HG02610 (cell line): ENCODE measurements at regions not wholly inside any gene's neighbourhood (a gene's known extent, or its start where the extent isn't known, plus 50 kb on each side); places are given as distances from the start of the nearest gene placed in this dataset.

Experiments used
- ATAC-seq: cut with Tn5 transposase; IDR thresholded peaks from one replicate; pipeline ENCODE4 v1.9.1; 2021; ENCODE audit warnings: mild to moderate bottlenecking, moderate library complexity; ENCODE audit not compliant: unreplicated experiment

DNA sequence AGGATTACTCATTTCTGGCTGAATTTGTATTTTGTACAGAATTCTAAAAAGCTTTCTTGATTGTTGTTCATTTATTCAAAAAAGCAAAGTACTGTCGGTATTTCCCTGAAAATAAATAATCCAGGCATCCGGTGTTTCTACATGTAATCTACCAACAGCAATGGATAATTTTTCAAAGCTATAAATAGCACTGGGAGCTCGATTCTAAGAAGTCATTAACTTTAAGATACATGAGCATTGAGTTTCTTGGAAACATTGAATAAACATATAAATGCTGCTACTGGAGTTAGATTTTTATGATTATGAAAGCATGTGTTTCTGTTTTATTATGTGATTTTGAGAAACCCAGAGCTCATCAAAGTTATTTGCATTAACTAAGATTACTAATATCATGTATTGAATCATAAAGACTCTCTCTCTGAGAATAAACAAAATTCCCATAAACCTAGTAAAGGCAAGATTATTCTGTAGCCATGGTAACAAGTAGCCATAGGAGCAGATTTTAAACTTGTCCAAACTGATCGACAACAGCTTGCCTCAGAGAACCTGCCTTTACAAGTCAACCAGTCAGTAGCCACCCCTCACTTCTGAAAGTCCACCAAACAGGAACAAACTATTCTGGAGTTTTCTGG lies 197.0 kb downstream of the DRD1 start:
- ATAC-seq: no peak

DNA sequence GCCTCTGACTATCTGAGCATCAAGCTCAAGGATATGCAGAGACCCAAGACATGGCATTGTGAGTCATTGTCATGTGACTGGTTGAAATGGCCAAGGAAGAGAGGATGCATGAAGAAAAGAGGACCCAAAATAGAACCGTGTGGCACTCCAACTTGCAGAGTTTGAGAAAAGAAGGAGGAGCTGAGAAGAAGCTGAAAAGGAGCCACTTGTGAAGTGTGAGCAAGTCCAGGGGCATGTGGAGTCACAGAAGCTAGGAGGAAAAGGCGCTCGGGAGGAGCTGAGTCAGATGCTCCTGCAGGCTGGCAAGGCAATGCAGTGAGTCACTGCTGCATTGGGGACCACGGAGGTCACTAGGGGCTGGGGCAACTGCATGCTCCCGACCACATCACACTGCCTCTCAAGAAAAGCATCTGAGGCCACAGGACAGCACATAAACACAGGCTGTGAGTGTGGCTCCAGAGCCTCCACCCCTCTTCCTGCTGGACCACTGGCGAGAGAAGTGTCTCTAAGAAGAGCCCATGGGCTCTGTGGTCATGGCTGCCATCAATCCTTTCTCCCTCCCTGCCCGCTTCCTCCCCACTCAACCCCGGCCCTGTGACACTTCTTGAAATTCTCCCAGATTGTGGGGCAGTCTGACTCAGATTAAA lies 197.6 kb downstream of the DRD1 start:
- ATAC-seq: no peak

DNA sequence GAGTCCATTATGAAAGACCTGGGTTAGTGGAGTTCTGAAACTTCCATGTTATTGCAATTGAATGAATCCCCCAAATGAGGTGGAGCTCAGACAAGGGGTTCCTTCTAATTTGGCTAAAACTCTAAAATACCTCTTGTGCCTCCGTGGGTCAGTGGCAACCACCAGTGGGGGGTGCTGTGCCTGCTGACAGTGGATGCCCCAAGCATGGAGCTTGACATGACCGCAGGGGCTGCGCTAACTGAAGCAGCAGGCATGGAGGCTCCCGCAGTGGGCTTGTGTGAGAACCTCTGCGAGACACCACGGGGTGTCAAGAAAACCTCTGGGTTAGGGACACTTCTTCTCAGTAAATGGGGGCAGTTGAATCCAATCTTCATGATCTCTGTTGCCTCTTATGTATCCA lies 200.5 kb downstream of the DRD1 start:
- ATAC-seq: no peak

DNA sequence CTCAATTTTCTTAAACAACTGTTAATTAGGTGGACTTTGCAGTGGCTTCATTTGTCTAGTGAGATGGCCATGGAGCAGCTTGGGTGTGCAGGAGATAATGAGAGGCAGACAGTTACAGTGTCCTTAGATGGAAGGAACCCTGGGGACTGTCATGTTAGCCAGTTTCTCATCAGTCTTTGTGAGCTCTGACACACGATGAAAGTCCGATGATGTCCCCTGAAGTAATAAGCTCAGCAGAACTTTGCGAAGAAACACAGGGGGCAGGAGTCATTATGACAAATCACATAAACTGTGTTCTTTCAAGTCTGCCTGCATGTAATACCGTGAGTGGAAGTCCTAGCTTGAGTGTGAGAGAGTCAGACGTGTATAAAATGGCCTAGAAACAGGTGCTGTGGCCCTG lies 201.8 kb downstream of the DRD1 start:
- ATAC-seq: no peak

DNA sequence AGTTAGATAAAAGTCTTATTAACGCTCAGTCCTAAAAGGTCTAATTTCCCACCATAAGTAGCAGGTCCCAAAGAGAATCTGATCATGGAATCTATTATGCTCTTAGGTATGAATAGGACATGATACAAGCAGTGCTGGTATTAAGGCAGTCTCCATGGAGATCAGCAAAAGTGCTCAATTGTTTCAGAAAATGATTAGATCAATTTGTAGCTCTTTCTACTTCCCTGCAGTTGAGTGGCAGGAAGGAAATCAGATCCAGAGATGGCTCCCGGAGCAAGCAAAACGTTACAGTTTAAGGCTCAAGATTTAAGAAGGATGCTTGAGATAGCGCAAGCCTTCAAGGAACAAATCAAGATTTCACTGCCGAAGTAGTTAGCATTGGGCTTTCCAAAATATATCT lies 205.7 kb downstream of the DRD1 start:
- ATAC-seq: no peak

DNA sequence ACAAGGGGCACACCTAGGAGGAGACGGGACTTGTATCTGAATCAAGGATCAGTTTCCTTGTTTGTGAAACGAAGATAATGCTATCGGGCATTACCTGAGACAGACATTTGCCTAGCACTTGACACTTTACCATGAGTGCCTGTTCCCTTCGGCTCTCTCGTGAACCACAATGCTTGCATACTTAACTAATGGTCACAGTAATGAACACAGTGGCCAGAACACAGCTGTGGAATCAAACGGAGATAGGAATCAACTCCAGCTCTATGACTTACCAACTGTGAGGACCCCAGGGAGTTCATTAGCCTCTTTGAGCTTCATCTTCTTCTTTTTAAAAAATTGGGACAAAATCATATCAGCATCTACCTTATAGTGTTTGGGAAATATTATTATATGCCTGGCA lies 207.8 kb downstream of the DRD1 start:
- ATAC-seq: no peak

DNA sequence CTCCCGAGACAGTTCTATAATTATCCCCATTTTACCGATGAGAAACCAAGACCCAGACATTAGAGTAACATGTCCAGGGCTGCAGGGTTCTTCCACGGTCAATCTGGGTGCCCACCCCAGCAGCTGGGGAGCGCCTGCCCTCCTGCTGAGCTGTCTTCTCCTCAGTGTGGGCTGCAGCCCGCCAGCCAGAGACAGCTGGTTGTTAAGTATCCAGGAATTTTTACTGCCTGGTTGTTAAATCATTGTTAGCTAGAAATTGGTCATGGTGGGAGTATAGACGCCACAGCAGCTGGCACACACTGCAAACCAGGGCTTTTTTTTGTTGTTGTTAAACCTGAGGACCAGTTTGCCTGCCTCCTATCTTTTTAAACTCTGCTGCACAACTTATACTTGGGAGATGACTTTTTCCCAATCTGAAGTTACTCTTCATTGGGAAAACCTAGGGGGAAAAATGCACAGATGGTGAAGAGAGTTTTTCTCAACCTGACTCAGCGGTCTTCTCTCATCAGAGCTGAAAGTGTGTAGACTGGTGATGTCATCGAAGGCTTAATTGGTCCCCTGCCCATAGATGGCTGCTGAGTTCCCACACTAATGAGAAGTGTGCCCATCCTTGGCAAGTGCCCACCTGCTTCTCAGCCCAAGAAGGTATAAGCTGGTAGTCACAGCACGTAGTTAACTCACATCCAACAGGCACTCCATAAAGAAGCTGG lies 208.6 kb downstream of the DRD1 start:
- no peak for ATAC-seq

DNA sequence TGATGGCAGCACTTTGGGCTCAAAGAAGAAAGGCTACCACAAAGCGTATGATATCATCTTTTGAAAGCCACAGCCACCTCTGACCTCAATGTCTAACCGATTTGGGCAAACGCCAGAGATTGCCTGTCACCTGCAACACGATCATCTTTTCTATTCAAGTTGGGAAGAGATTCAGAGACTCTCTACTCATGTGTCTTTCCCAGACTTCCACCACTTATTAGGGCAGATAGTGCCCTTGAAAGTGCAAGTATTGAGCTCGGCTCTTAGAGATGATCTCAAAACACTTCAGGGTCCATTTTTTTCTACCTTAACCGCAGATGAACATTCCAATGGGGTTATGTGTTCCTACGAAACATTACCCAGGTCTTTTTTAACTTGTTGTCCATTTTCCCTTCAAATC lies 213.7 kb downstream of the DRD1 start:
- ATAC-seq: no peak

DNA sequence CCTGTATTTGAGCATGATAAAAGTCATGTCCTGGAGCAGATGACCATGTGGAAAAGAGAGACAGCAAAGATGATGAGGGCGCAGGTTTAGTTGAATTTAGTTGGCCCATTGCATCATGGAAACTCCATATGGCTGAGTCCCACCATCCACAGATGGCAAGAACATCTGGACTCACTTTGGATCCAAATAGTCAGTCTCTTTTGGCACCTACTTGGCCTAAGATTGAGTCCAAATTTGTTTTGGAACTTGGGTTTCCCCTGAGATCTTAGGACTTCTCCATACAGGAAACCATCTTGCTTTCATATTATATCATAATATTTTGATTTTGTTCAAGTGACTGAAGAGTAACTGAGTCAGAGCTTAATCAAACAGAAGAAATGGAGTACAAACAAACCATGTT lies 217.5 kb downstream of the DRD1 start:
- no peak for ATAC-seq

DNA sequence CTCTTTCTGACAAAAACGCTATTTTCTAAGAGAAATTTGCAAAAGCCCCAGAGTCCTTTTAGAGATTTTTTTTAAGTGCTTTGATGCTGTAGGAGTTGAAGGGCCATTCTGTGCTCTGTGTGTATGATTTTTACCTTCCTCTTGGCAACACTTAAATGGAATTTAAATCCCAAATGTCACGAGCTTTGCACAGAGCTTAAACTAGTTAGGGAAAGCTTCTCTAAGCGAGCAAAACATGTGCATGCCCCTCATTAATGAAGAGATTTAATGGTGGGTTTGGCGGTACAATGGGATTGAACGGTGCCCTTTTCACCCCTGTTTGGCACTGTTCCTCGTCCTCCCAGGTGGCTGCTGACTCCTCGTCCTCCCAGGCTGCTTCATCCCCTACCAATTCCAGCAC lies 220.7 kb downstream of the DRD1 start:
- no peak for ATAC-seq

DNA sequence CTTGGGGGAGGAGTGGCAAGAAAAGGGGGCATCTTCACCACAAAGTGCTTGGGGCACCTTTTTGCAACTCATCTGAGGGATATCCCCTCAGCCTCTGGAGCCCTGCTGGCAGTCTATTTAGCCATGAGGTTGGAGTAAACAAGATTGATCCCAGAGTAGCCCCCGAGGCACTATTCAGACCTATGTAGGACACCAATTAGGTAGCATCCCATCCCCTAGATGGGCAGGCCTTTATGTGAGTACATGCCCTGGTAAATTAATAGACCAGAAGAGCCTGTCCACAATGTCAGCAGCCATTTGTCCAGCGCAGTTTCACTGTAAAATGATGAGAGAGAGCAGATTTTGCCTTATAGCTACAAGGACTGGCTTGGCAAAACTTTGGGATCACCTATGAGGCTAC lies 221.4 kb downstream of the DRD1 start:
- no peak for ATAC-seq

DNA sequence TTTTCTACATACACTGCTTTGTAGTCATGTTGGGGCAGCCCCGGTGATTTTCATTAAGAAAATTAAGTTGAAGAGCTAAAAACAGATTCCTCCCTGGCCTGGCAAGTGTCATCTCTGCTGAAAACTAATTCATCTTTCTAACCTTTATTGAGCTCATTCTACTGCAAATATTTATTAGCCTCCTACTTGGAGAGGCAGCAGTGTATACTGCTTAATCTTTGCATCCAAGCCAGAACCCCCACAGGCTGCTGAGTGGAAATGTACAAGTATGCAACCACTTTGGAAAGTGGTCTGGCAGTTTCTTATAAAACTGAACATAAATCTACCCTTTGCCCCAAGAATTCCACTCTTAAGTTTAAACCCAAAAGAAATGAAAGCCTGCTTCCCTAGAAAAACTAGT lies 223.4 kb downstream of the DRD1 start:
- no peak for ATAC-seq

DNA sequence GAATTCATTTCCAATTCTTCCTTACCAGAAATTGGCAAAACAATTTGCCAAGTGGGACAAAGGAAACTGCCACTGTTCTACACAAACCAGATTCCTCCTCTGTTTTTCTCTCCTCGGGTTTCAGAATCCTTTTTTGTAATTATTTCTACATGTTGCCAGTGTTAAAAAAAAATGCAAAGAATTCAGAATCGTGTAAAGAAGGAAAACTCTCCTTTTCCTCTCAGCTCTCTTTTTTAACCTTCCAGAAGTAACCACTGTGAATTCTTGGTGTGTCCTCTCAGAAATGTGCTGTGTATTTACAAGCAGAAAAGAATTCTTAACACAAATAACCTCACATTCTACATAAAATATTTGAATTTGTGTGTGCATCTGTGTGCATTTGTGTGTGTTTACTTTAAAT lies 224.6 kb downstream of the DRD1 start:
- no peak for ATAC-seq

DNA sequence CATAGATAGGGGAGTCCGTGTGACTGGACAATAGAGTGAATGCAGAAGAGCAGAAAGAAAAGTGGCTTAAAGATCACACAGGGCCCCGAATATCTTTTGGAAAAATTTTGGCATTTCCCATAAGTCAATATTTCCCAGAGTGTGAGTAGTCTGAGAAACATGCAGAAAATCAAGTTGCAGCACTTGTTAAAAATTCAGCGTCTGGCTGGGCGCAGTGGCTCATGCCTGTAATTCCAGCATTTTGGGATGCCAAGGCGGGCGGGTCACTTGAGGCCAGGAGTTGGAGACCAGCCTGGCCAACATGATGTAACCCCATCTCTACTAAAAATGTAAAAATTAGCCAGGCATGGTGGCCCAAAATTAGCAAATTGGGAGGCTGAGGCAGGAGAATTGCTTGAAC lies 227.0 kb downstream of the DRD1 start:
- no peak for ATAC-seq

DNA sequence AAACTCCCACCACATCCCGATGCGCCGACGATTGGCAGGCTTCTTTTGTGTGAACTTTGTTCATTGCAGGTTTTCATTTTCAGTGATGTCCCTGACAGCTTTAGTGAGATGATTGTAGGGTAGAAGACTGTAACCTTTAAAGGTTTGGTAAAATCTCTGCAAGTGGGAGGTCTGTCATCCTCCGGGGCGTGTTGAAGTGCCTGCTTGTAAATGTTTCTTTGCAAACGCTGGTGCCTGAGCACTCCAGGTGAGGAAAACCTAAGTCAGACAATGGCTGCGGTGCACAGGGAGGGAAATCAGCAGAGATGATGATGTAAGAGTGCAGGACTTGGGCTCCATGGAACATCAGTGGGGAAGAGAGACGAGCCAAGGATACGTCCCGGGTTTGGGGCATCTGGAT lies 228.1 kb downstream of the DRD1 start:
- no peak for ATAC-seq

DNA sequence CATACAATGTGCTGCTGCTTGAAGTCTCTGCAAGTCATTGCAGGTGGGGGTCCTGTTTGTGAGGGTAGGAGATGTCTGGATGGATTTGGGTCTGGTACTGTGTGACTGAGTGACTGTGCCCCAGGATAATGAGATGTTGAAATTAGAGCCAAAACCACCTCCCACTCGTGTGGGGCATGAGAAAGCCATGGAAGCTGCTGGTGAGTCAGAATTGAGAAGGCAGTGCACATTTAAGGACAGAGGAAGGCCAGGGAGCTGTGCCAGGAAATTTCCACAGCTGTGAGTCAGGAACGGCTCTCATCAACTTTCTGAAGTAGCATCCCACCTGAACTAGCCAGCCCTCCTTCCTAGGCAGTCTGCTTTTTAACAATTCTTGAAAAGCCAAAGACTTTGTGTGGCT lies 229.8 kb downstream of the DRD1 start:
- ATAC-seq: no peak

DNA sequence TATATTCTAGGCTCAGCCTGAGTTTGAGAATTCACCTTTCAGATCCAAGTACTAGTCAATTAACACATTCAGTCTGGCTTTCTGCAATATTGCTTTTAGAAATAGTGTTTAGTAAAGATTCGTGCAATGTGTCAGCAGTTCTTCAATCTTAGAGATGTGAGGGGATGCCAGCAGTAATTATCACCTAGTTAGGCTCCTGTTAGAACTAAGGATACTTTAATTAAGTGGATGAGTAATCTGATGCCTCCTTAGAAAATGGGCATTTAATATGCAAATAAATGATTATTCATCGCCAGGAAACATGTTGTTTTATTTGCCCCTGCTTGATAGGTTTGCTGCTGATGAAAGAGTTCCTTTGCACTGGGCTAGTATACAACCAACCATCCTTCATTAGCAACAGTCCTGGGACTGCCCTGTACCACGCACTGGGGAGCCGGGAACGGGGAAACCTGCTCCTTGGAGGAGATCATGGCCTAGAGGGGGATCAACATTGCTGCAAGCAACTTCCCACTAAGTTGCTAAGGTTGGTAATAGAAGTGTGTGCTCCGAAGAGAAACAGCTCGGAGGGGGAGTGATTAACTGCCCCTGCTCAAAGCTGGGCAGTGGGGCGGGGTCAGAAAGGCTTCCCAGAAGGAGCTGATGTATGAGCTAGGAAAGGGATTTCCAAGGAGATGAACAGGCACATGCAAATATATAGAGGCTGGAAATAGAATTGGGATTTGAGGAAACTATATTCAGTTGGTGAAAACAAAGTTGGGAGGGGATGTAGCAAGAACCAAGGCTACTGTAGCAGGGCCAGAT lies 231.8 kb downstream of the DRD1 start:
- no peak for ATAC-seq

DNA sequence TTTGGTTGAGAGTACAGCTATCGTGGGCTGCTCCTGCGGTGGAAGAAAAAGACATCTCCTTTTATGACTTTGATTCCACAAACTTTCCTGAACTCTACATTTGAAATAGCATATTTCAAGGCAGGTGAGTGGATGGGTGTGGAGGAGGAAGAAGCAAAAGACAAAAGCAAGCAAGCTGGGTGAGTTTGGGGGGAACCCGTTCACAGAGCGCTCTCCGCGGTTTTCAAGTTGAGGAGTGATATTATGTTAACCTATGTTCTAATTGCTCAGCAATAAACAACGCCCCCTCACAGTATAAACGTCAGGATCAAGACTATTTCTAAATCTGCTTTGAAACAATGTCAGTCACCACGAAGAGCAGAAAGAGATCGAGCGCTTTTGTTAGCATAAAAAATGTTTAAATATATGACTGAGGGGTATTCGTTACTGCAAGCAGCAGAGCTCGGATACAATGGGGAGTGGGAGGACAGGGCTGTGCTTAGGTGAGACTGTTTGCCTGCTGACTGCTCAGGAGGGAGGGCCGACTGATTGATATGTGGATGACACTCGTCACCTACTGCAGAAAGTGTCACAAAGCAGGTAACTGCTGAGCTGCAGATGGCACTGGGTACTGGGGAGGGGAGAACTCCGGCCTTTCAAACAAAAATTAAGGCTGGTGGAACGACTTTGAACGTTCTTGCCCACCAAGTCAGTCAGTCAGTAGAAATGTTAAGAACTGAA lies 236.5 kb downstream of the DRD1 start:
- no peak for ATAC-seq

DNA sequence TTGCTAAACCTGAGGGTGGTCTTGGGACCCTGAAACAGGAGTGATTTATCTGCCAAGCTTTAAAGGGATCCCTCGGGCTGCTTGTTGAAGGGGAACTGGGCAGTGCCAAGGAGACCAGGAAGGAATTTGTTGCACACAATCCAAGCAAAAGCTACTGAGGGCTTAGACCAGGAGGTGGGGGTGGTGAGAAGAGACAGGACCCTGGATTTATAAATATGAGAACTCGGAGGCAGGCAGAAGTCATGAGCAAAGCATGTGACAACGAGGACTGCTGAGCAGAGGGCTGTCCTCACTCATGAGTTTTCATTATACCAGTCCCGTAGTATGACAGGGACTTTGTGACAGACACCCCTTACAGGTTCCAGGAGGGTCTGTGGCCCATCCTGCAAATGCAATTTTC lies 237.3 kb downstream of the DRD1 start:
- no peak for ATAC-seq

DNA sequence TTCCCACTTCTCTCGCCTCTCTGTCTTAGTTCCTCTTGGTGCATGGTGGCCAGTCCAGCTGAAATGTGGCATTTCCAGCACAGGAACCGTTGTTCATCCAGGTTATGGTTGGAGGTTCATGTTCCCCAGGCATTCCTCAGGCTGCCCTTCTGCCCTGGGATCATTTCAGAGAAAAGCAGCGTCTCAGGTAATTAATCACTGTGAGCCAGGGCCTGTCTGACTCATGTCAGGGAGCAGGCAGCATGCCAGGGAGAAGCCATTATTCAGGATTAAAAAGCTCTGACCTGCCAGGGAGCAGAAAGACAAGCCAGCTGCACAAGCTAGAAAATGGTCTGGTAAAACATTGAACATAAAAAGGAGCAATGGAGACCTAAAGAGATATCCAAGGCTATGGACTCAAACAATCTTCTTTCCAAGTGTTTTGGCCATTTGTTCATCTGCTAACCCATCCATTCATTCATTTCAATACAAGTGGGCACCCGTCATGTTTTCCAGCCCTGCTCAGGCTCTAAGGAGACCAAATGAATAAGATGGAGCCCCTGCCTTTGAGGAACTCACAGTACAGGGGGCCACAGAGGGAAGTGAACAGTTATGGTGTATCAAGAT lies 241.4 kb downstream of the DRD1 start:
- ATAC-seq: no peak

DNA sequence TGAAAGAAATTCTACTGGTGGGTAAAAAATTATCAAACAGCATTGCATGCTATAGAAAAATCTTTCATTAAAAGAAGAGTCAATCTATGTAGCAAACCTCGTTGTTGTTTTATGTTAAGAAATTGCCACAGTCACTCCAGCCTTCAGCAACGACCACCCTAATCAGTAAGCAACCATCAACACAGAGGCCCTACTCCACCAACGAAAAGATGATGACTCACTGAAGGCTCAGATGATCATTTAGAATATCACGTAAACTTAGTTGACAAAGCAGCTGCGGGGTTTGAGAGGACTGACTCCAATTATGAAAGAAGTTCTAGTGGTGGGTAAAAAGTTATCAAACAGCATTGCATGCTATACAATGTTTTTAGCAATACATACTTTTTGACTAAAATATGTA lies 242.6 kb downstream of the DRD1 start:
- no peak for ATAC-seq
